ENCODE measurements at regions not wholly inside any gene's neighbourhood (a gene's known extent, or its start where the extent isn't known, plus 50 kb on each side); places are given as distances from the start of the nearest gene placed in this dataset.

GRCh38 chr2:109070290-109070689, 58.7 kb upstream of the SH3RF3 start:
- ChIA-PET POLR2A (ENCODE audit: partially characterized antibody) (interaction anchor here (0.6 to 0.9 kb wide), 2 partner anchors 19 to 27 kb away, joined by 3 read pairs; no protein-coding TSS in a partner anchor), CTCF (ENCODE audit: partially characterized antibody) (no interaction called here)
- Histone ChIP-seq H3K4me3 (ENCODE audit: low read length in 2 of 2) (no peak overlapping the region), H3K27ac (ENCODE audit: low read depth, low read length) (no peak overlapping the region), H3K27me3 (ENCODE audit: insufficient read depth, low read length) (no peaks in the 10 kb centered on the region), H3K4me1 (ENCODE audit: insufficient read depth, low read length) (no peaks in the 10 kb centered on the region), H3K9me3 (ENCODE audit: control insufficient read depth in 1 of 2, low read length in 2 of 2) (no peaks in the 10 kb centered on the region), H3K36me3 (ENCODE audit: insufficient read depth, low read length) (no peaks in the 10 kb centered on the region)
- Mint-ChIP-seq H3K27ac (no peak overlapping the region), H3K27me3 (peaks cover 3 to 6% of the 10 kb centered on the region in 2 donors), H3K36me3 (peaks cover 0 to 10% of the 10 kb centered on the region in 2 donors), H3K4me3 (no peak overlapping the region), H3K9me3 (peaks cover 0 to 16% (median 6%) of the 10 kb centered on the region in 8 donors), H3K4me1 (peaks cover 0 to 2% (median 0%) of the 10 kb centered on the region in 4 donors)
- no peak for DNase-seq
- intact Hi-C loops (cut with micrococcal nuclease) = no loop called here

GRCh38 chr2:109069331-109070194, 59.4 kb upstream of the SH3RF3 start:
- no peak overlapping the region for H3K27ac ChIP-seq (ENCODE audit: low read depth, low read length)
- no peaks in the 10 kb centered on the region for H3K36me3 ChIP-seq (ENCODE audit: insufficient read depth, low read length)
- no peaks in the 10 kb centered on the region for H3K27me3 ChIP-seq (ENCODE audit: insufficient read depth, low read length)
- H3K4me1 Mint-ChIP-seq = peaks cover 0 to 2% (median 0%) of the 10 kb centered on the region in 4 donors
- POLR2A ChIA-PET (ENCODE audit: partially characterized antibody) = no interaction called here
- CTCF ChIA-PET (ENCODE audit: partially characterized antibody) = no interaction called here
- H3K27ac Mint-ChIP-seq = no peak overlapping the region
- H3K27me3 Mint-ChIP-seq = peaks cover 3 to 6% of the 10 kb centered on the region in 2 donors
- no peaks in the 10 kb centered on the region for H3K4me1 ChIP-seq (ENCODE audit: insufficient read depth, low read length)
- H3K36me3 Mint-ChIP-seq = peaks cover 0 to 10% of the 10 kb centered on the region in 2 donors
- intact Hi-C loops (cut with micrococcal nuclease) = no loop called here
- DNase-seq = no peak
- peaks cover 0 to 16% (median 6%) of the 10 kb centered on the region in 8 donors for H3K9me3 Mint-ChIP-seq
- no peak overlapping the region for H3K4me3 ChIP-seq (ENCODE audit: low read length in 2 of 2)
- H3K4me3 Mint-ChIP-seq = no peak overlapping the region
- no peaks in the 10 kb centered on the region for H3K9me3 ChIP-seq (ENCODE audit: control insufficient read depth in 1 of 2, low read length in 2 of 2)

- CTCF ChIA-PET (ENCODE audit: partially characterized antibody) = no interaction called here
- H3K36me3 Mint-ChIP-seq = peaks cover 0 to 10% of the 10 kb centered on the region in 2 donors
- H3K4me3 ChIP-seq (ENCODE audit: low read length in 2 of 2) = no peak overlapping the region
- H3K27ac Mint-ChIP-seq = no peak overlapping the region
- POLR2A ChIA-PET (ENCODE audit: partially characterized antibody) = no interaction called here
- no peak overlapping the region for H3K4me3 Mint-ChIP-seq
- H3K4me1 ChIP-seq (ENCODE audit: insufficient read depth, low read length) = no peaks in the 10 kb centered on the region
- H3K27ac ChIP-seq (ENCODE audit: low read depth, low read length) = no peak overlapping the region
- peaks cover 0 to 2% (median 0%) of the 10 kb centered on the region in 4 donors for H3K4me1 Mint-ChIP-seq
- H3K27me3 ChIP-seq (ENCODE audit: insufficient read depth, low read length) = no peaks in the 10 kb centered on the region
- H3K9me3 Mint-ChIP-seq = peaks cover 0 to 15% (median 5%) of the 10 kb centered on the region in 8 donors
- no peaks in the 10 kb centered on the region for H3K9me3 ChIP-seq (ENCODE audit: control insufficient read depth in 1 of 2, low read length in 2 of 2)
- no peak for DNase-seq
- H3K27me3 Mint-ChIP-seq = peaks cover 3 to 6% of the 10 kb centered on the region in 2 donors
- H3K36me3 ChIP-seq (ENCODE audit: insufficient read depth, low read length) = no peaks in the 10 kb centered on the region
- intact Hi-C loops (cut with micrococcal nuclease) = no loop called here
Measured at GRCh38 chr2:109068811-109069210, 60.2 kb upstream of the SH3RF3 start.

- no peak overlapping the region for H3K27ac Mint-ChIP-seq
- no peak overlapping the region for H3K27ac ChIP-seq (ENCODE audit: low read depth, low read length)
- no peaks in the 10 kb centered on the region for H3K36me3 ChIP-seq (ENCODE audit: insufficient read depth, low read length)
- POLR2A ChIA-PET (ENCODE audit: partially characterized antibody) = interaction anchor here (1.0 kb wide), 1 partner anchor 55 kb away, joined by 3 read pairs; no protein-coding TSS in a partner anchor
- DNase-seq = no peak
- intact Hi-C loops (cut with micrococcal nuclease) = no loop called here
- peaks cover 0 to 7% of the 10 kb centered on the region in 2 donors for H3K36me3 Mint-ChIP-seq
- no peaks in the 10 kb centered on the region for H3K27me3 ChIP-seq (ENCODE audit: insufficient read depth, low read length)
- peaks cover 3% of the 10 kb centered on the region in 2 donors for H3K27me3 Mint-ChIP-seq
- peaks cover 0 to 8% (median 5%) of the 10 kb centered on the region in 4 donors for H3K4me1 Mint-ChIP-seq
- no peaks in the 10 kb centered on the region for H3K9me3 ChIP-seq (ENCODE audit: control insufficient read depth in 1 of 2, low read length in 2 of 2)
- H3K4me3 Mint-ChIP-seq = no peak overlapping the region
- H3K9me3 Mint-ChIP-seq = peaks cover 0 to 9% (median 1%) of the 10 kb centered on the region in 8 donors
- H3K4me3 ChIP-seq (ENCODE audit: low read length in 2 of 2) = no peak overlapping the region
- peaks cover 6% of the 10 kb centered on the region for H3K4me1 ChIP-seq (ENCODE audit: insufficient read depth, low read length)
- CTCF ChIA-PET (ENCODE audit: partially characterized antibody) = no interaction called here
Measured at GRCh38 chr2:109067631-109068125, 61.3 kb upstream of the SH3RF3 start.

- Mint-ChIP-seq H3K4me3 (no peak overlapping the region), H3K4me1 (peaks cover 2 to 8% (median 5%) of the 10 kb centered on the region in 4 donors), H3K36me3 (peaks cover 0 to 6% of the 10 kb centered on the region in 2 donors), H3K27me3 (peaks cover 3% of the 10 kb centered on the region in 2 donors), H3K27ac (no peak overlapping the region), H3K9me3 (peaks cover 0 to 6% (median 0%) of the 10 kb centered on the region in 8 donors)
- Histone ChIP-seq H3K4me3 (ENCODE audit: low read length in 2 of 2) (no peak overlapping the region), H3K9me3 (ENCODE audit: control insufficient read depth in 1 of 2, low read length in 2 of 2) (no peaks in the 10 kb centered on the region), H3K27me3 (ENCODE audit: insufficient read depth, low read length) (no peaks in the 10 kb centered on the region), H3K4me1 (ENCODE audit: insufficient read depth, low read length) (peaks cover 6% of the 10 kb centered on the region), H3K36me3 (ENCODE audit: insufficient read depth, low read length) (no peaks in the 10 kb centered on the region), H3K27ac (ENCODE audit: low read depth, low read length) (no peak overlapping the region)
- POLR2A ChIA-PET (ENCODE audit: partially characterized antibody) = interaction anchor here (1.0 kb wide), 1 partner anchor 56 kb away, joined by 3 read pairs; no protein-coding TSS in a partner anchor
- CTCF ChIA-PET (ENCODE audit: partially characterized antibody) = no interaction called here
- intact Hi-C loops (cut with micrococcal nuclease) = no loop called here
- DNase-seq = no peak
Measured at GRCh38 chr2:109066917-109067597, 61.9 kb upstream of the SH3RF3 start.

GRCh38 chr2:109066501-109066900, 62.5 kb upstream of the SH3RF3 start:
- Histone ChIP-seq H3K36me3 (ENCODE audit: insufficient read depth, low read length) (no peaks in the 10 kb centered on the region), H3K4me1 (ENCODE audit: insufficient read depth, low read length) (peaks cover 6% of the 10 kb centered on the region), H3K27me3 (ENCODE audit: insufficient read depth, low read length) (no peaks in the 10 kb centered on the region), H3K27ac (ENCODE audit: low read depth, low read length) (no peak overlapping the region), H3K9me3 (ENCODE audit: control insufficient read depth in 1 of 2, low read length in 2 of 2) (no peaks in the 10 kb centered on the region), H3K4me3 (ENCODE audit: low read length in 2 of 2) (no peak overlapping the region)
- Mint-ChIP-seq H3K27me3 (peaks cover 1 to 3% of the 10 kb centered on the region in 2 donors), H3K4me1 (peaks cover 5 to 8% (median 5%) of the 10 kb centered on the region in 4 donors), H3K4me3 (no peak overlapping the region), H3K36me3 (peaks cover 0 to under 1% of the 10 kb centered on the region in 2 donors), H3K27ac (no peak overlapping the region), H3K9me3 (peaks cover 0 to under 1% (median 0%) of the 10 kb centered on the region in 8 donors)
- ChIA-PET POLR2A (ENCODE audit: partially characterized antibody) (no interaction called here), CTCF (ENCODE audit: partially characterized antibody) (interaction anchor here (2.0 kb wide), 1 partner anchor 138 kb away, joined by 6 read pairs; no protein-coding TSS in a partner anchor)
- no peak for DNase-seq
- intact Hi-C loops (cut with micrococcal nuclease) = no loop called here

GRCh38 chr2:109065391-109065734, 63.6 kb upstream of the SH3RF3 start:
- Histone ChIP-seq H3K4me3 (ENCODE audit: low read length in 2 of 2) (no peak overlapping the region), H3K9me3 (ENCODE audit: control insufficient read depth in 1 of 2, low read length in 2 of 2) (no peaks in the 10 kb centered on the region), H3K4me1 (ENCODE audit: insufficient read depth, low read length) (peaks cover 6% of the 10 kb centered on the region), H3K27me3 (ENCODE audit: insufficient read depth, low read length) (no peaks in the 10 kb centered on the region), H3K27ac (ENCODE audit: low read depth, low read length) (no peak overlapping the region), H3K36me3 (ENCODE audit: insufficient read depth, low read length) (no peaks in the 10 kb centered on the region)
- no peak overlapping the region for H3K4me3 Mint-ChIP-seq
- no peaks in the 10 kb centered on the region for H3K9me3 Mint-ChIP-seq
- H3K4me1 Mint-ChIP-seq = peaks cover 4 to 8% (median 6%) of the 10 kb centered on the region in 4 donors
- ChIA-PET CTCF (ENCODE audit: partially characterized antibody) (interaction anchor here (1.2 to 2.0 kb wide), 2 partner anchors 27 to 136 kb away, joined by 5 to 6 read pairs; no protein-coding TSS in a partner anchor), POLR2A (ENCODE audit: partially characterized antibody) (no interaction called here)
- peaks cover 1 to 3% of the 10 kb centered on the region in 2 donors for H3K27me3 Mint-ChIP-seq
- no peak for DNase-seq
- peak overlapping the region in 1 of 7 donors; percentile 18 for H3K27ac Mint-ChIP-seq
- intact Hi-C loops (cut with micrococcal nuclease) = no loop called here
- no peaks in the 10 kb centered on the region for H3K36me3 Mint-ChIP-seq
